ENCODE measurements at regions not wholly inside any gene's neighbourhood (a gene's known extent, or its start where the extent isn't known, plus 50 kb on each side); places are given as distances from the start of the nearest gene placed in this dataset.

DNA sequence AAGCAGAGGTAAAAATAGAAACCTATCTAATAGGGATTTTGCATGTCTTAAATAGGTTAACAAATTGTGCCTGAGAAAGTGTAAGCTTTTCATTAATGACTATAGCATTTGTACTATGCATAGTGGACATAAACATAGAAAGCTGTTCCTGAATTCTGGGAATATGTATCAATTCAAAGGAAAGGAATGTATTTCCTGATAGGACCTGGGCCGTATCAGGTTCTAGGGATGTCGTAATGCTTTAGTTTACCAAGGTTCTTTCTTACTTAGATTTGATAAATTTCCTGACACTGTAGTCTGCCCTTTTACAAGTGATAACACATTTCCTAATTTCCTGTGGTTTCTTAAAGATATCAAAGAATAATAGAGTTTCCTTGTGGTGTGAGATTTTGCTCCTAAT lies 191.3 kb downstream of the CDH7 start:
- no peak overlapping the region for H3K4me3 ChIP-seq (ENCODE audit: low read depth, low read length)
- TF ChIP-seq, protein P1, sequence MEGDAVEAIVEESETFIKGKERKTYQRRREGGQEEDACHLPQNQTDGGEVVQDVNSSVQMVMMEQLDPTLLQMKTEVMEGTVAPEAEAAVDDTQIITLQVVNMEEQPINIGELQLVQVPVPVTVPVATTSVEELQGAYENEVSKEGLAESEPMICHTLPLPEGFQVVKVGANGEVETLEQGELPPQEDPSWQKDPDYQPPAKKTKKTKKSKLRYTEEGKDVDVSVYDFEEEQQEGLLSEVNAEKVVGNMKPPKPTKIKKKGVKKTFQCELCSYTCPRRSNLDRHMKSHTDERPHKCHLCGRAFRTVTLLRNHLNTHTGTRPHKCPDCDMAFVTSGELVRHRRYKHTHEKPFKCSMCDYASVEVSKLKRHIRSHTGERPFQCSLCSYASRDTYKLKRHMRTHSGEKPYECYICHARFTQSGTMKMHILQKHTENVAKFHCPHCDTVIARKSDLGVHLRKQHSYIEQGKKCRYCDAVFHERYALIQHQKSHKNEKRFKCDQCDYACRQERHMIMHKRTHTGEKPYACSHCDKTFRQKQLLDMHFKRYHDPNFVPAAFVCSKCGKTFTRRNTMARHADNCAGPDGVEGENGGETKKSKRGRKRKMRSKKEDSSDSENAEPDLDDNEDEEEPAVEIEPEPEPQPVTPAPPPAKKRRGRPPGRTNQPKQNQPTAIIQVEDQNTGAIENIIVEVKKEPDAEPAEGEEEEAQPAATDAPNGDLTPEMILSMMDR (conservative IDR thresholded peaks at IDR 0.05; ENCODE audit: low read depth, low read length) = no peak
- DNase-seq (ENCODE audit: low read depth) = no peak

DNA sequence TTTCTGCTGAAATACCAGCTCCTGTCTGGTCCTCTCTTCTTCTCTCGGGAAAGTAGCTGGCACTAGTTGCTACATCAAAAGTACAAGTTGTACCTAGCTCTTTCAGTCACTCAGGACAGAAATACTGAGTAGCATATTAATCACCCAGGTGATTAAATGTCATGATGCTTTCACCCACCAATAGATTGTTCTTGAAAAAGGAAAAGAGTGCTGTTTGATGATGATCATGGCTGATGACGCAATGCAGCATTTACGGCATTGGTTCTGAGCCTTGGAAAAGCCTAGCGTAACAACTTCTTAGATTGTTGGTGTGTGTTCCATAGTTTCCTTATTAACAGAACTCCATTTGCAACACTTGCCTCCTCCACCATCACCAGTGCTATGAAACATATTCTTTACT lies 190.7 kb downstream of the CDH7 start:
- TF ChIP-seq, protein P1 (conservative IDR thresholded peaks at IDR 0.05; ENCODE audit: low read depth, low read length) = no peak
- DNase-seq (ENCODE audit: low read depth) = no peak
- H3K4me3 ChIP-seq (ENCODE audit: low read depth, low read length) = no peak overlapping the region
